ENCODE measurements at regions not wholly inside any gene's neighbourhood (a gene's known extent, or its start where the extent isn't known, plus 50 kb on each side); places are given as distances from the start of the nearest gene placed in this dataset.

DNA sequence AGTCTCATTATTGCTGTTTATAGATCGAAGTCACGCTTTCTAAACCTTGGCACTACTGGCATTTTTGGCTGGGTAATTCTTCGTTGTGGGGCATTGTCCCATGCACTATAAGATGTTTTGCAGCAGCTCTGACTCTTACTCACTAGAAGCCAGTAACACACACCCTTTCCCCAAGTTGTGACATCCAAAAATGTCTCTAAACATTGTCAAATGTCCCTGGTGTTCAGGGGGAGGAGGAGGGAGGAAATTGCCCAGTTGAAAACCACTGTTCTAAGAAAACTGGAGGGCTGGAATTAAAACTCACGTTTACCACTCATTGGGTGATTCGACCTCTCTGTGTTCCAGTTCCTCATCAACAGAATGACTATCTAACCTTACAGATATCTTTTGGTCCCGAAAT, 115.7 kb upstream of the KLF7 start:
- H3K9me3 Mint-ChIP-seq: peaks cover 0 to 2% of the 10 kb centered on the region in 2 donors
- no peak for DNase-seq
- H3K36me3 Mint-ChIP-seq: no peaks in the 10 kb centered on the region
- ATAC-seq (replicated peaks): no peak
- H3K27ac Mint-ChIP-seq: no peak overlapping the region
- peaks cover 27 to 37% of the 10 kb centered on the region in 2 donors for H3K4me1 Mint-ChIP-seq
- H3K4me3 Mint-ChIP-seq: no peak overlapping the region
- H3K27me3 Mint-ChIP-seq: no peaks in the 10 kb centered on the region

- H3K36me3 Mint-ChIP-seq: no peaks in the 10 kb centered on the region
- peak overlapping the region; percentile 40 to 53 for H3K4me3 Mint-ChIP-seq
- H3K4me1 Mint-ChIP-seq: peaks cover 30 to 39% of the 10 kb centered on the region in 2 donors
- peak overlapping the region; percentile 53 for H3K27ac Mint-ChIP-seq
- H3K27me3 Mint-ChIP-seq: no peaks in the 10 kb centered on the region
- DNase-seq (no peak), ATAC-seq (replicated peaks) (peak; percentile 9 to 19)
- peaks cover 0 to 2% of the 10 kb centered on the region in 2 donors for H3K9me3 Mint-ChIP-seq
Measured at GRCh38 chr2:207282916-207283315, 117.2 kb upstream of the KLF7 start.

GRCh38 chr2:207283356-207283755, 117.6 kb upstream of the KLF7 start:
- Mint-ChIP-seq H3K9me3 (no peaks in the 10 kb centered on the region), H3K36me3 (no peaks in the 10 kb centered on the region), H3K4me3 (peak overlapping the region; percentile 40 to 53), H3K27me3 (no peaks in the 10 kb centered on the region), H3K27ac (peak overlapping the region; percentile 53), H3K4me1 (peaks cover 31 to 36% of the 10 kb centered on the region in 2 donors)
- DNase-seq: no peak
- peak; percentile 64 to 77 for ATAC-seq (replicated peaks)

- DNase-seq: no peak
- peaks cover 36% of the 10 kb centered on the region in 2 donors for H3K4me1 Mint-ChIP-seq
- no peak overlapping the region for H3K4me3 Mint-ChIP-seq
Measured at GRCh38 chr2:207284556-207285472, 119.1 kb upstream of the KLF7 start.

GRCh38 chr2:207285473-207285815, 119.7 kb upstream of the KLF7 start:
- H3K27ac Mint-ChIP-seq: no peak overlapping the region
- no peak for DNase-seq

More at GRCh38 chr2:207284556-207285472, 119.1 kb upstream of the KLF7 start:
- Mint-ChIP-seq H3K27me3 (no peaks in the 10 kb centered on the region), H3K27ac (no peak overlapping the region), H3K9me3 (no peaks in the 10 kb centered on the region), H3K36me3 (no peaks in the 10 kb centered on the region)
- no peak for ATAC-seq (replicated peaks)

DNA sequence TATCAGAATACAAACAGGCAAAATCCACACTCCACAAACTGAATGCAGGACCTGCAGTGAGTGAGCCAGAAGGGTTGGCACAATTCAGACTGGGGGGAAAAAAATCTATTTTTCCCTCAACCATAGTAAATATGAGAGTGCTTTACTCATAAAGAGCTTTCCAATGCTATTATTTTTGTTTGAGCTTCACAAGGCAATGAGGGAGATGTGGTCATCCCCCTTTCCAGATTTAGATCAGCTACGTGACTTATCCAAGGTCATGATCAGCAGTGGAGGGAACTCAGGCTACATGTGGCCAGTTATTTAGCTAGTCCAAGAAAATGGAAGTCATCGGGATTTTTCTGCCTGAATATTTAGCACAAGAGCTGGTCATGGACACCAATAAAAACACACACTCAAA, 120.4 kb upstream of the KLF7 start:
- ATAC-seq (replicated peaks) (peak; percentile 13 to 48), DNase-seq (no peak)
- Mint-ChIP-seq H3K27me3 (no peaks in the 10 kb centered on the region), H3K4me3 (no peak overlapping the region), H3K36me3 (peaks cover 0 to 4% of the 10 kb centered on the region in 2 donors), H3K4me1 (peaks cover 41 to 42% of the 10 kb centered on the region in 2 donors), H3K9me3 (peaks cover 2 to 3% of the 10 kb centered on the region in 2 donors), H3K27ac (peak overlapping the region; percentile 42)

More at GRCh38 chr2:207285473-207285815, 119.7 kb upstream of the KLF7 start:
- Mint-ChIP-seq H3K9me3 (no peaks in the 10 kb centered on the region), H3K4me1 (peaks cover 34 to 36% of the 10 kb centered on the region in 2 donors), H3K27me3 (no peaks in the 10 kb centered on the region), H3K36me3 (no peaks in the 10 kb centered on the region), H3K4me3 (no peak overlapping the region)
- ATAC-seq (replicated peaks): no peak

- ATAC-seq (replicated peaks): peak; percentile 79 to 86
- Mint-ChIP-seq H3K36me3 (peaks cover 0 to 4% of the 10 kb centered on the region in 2 donors), H3K27ac (peak overlapping the region; percentile 57), H3K4me3 (no peak overlapping the region), H3K9me3 (peaks cover 3 to 4% of the 10 kb centered on the region in 2 donors), H3K4me1 (peaks cover 34 to 40% of the 10 kb centered on the region in 2 donors), H3K27me3 (no peaks in the 10 kb centered on the region)
- peak; percentile 56 for DNase-seq
Measured at GRCh38 chr2:207288628-207289027, 122.9 kb upstream of the KLF7 start.

DNA sequence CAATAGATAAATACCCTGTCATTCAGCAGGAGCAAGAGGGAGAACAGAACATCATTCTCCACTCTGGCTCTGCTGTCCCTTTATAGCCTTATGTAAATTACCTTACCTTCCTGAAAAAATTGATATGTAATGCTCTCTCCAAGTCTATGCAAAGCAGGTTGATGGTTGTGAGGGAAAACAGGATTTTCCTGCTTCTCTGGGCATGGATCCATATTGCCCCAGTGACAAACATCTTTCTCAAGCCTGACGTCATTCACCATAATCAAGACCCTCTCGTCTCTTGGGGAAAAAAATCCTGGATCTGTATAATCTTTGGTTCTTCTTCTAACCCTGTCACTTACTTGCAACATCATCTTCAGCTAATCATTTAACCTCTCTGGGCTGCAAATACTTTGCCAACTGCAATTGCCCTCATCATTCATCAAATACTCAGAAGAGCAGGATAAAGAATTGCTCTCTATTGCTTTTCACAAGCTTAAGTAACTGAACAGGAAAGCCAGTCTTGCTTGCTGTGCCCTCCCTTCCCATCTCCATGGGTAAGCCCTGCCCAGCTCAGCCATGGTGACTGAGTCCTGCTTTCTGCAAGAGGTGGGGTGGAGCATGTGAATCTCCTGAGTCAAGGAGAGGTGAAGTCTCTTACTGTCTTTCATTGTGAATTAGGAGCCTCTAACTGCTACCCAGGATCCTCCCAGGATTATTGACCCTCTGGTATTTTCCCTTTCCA, 123.7 kb upstream of the KLF7 start:
- Mint-ChIP-seq H3K4me3 (no peak overlapping the region), H3K4me1 (peaks cover 34 to 38% of the 10 kb centered on the region in 2 donors), H3K36me3 (peaks cover 0 to 4% of the 10 kb centered on the region in 2 donors), H3K27me3 (no peaks in the 10 kb centered on the region), H3K9me3 (peaks cover 3 to 4% of the 10 kb centered on the region in 2 donors), H3K27ac (peak overlapping the region; percentile 57)
- DNase-seq (no peak), ATAC-seq (replicated peaks) (no peak)

DNA sequence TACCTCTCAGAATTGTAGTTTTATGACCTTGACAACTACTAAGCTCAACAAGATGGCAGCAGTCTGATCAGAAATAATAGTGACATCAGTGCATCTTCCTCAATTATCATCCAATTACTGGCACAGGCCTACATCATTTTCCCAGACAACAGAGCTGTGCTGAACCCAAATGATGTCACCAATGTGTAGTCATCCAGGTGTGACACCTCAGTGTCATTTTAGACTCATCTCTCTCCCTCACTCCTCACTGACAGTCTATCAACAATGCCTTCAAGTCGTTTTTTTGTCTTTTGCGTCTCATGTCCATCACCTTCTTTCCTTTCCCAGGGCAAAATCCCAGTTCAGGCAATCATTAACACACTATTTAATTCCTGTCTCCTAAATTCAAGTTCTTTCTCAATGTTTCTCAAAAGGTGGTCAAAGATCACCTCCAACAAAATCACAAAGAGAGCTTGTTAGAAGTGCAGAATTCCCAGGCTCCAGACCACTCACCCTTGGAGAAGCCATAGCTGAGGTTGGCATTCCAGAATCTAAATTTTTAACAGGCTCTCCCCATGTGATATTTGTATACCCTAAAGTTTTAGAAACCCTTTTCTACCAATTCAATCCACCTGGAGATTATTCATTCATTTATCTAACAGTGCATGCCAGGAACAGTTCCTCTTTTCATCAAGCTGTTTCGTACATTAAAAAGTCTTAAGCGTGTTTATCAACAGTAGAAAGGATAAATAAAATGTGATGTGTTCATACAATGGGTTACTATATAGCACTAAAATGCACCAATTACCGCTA, 125.3 kb upstream of the KLF7 start:
- Mint-ChIP-seq H3K9me3 (peaks cover 3 to 4% of the 10 kb centered on the region in 2 donors), H3K4me1 (peaks cover 30 to 34% of the 10 kb centered on the region in 2 donors), H3K4me3 (peak overlapping the region in 1 of 2 donors; percentile 34), H3K27ac (peak overlapping the region; percentile 89), H3K27me3 (no peaks in the 10 kb centered on the region), H3K36me3 (peaks cover 2 to 9% of the 10 kb centered on the region in 2 donors)
- DNase-seq (no peak), ATAC-seq (replicated peaks) (peak; percentile 52 to 57)

DNA sequence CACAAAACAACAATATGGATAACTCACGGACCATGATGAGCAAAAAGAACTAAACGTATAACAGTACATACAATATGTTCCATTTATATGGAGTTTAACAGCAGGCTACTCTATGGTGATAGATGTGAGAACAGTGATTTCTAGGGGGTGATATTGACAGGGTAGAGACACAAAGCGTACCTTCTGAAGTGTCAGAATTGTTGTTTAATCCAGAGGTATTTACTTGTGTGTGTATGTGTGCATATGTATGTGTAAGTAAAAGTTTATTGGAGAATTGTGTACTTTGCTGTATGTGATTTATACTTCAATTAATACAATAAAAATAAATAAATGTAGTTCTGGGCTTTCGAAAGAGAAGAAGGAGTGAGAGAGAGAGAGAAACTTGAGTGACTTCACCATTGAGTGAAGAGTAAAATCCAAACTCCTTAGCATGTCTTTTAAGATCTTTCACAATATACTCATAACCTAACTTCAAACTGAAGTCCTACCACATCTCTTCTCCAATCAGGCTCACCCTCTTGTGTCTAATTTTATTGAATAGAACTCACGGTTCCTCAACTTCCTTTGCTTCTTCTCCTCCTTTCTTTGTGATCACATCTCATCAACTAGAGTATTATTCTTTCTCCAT, 126.0 kb upstream of the KLF7 start:
- ATAC-seq (replicated peaks): peak; percentile 33 to 41
- no peak overlapping the region for H3K4me3 Mint-ChIP-seq
- no peak for DNase-seq
- H3K36me3 Mint-ChIP-seq: peaks cover 2 to 12% of the 10 kb centered on the region in 2 donors
- H3K9me3 Mint-ChIP-seq: peaks cover 3 to 4% of the 10 kb centered on the region in 2 donors
- peaks cover 28 to 34% of the 10 kb centered on the region in 2 donors for H3K4me1 Mint-ChIP-seq
- no peak overlapping the region for H3K27ac Mint-ChIP-seq
- H3K27me3 Mint-ChIP-seq: no peaks in the 10 kb centered on the region

GRCh38 chr2:207296265-207296948, 130.7 kb upstream of the KLF7 start:
- peaks cover 7 to 9% of the 10 kb centered on the region in 2 donors for H3K4me1 Mint-ChIP-seq
- no peak overlapping the region for H3K4me3 Mint-ChIP-seq
- H3K27ac Mint-ChIP-seq: no peak overlapping the region
- ATAC-seq (replicated peaks): no peak
- no peak for DNase-seq
- H3K9me3 Mint-ChIP-seq: peaks cover 7 to 9% of the 10 kb centered on the region in 2 donors
- no peaks in the 10 kb centered on the region for H3K27me3 Mint-ChIP-seq
- H3K36me3 Mint-ChIP-seq: peaks cover 4 to 21% of the 10 kb centered on the region in 2 donors

DNA sequence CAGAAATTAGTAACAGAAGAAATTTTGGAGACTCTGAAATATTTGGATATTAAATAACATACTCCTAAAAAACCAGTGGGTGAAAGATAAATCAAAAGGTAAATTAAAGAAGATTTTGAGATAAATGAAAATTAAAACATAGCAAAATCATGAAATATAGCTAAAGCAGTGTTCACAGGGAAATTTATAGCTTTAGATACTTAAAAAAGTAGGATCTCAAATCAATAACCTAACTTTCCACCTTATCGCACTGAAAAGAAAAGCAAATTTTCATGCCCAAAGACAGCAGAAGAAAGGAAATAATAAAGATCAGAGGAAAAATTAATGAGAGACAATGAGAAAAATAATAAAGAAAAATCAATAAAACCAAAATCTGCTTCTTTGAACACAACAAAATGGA, 135.1 kb upstream of the KLF7 start:
- Mint-ChIP-seq H3K4me3 (no peak overlapping the region), H3K27me3 (no peaks in the 10 kb centered on the region)
- no peak for ATAC-seq (replicated peaks)

DNA sequence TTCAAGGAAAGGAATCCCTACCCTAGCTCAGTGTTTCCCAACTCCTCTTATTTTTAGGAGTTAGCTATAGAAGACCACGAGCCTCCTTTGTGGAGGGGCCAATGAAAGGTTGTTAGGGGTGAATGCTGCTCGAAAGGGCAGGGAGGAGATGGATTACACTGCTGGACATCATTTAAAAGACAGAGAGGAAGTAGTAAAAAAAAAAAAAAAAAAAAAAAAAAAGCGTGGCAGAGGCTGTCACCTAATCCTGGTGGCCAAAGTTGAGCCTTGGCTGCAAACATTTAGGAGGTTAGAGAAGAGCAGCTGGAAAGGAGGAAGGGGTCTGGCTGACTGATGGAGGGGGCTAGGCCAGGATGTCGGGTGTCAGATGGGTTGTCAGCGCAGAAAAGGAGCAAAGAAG, 139.0 kb upstream of the KLF7 start:
- Mint-ChIP-seq H3K4me1 (no peaks in the 10 kb centered on the region), H3K4me3 (no peak overlapping the region), H3K9me3 (peaks cover 4 to 7% of the 10 kb centered on the region in 2 donors), H3K36me3 (peaks cover 2 to 4% of the 10 kb centered on the region in 2 donors), H3K27ac (no peak overlapping the region), H3K27me3 (no peaks in the 10 kb centered on the region)
- no peak for DNase-seq
- no peak for ATAC-seq (replicated peaks)

More for the DNA sequence above, 135.1 kb upstream of the KLF7 start:
- no peak for DNase-seq
- H3K9me3 Mint-ChIP-seq: peaks cover 7% of the 10 kb centered on the region in 2 donors
- H3K27ac Mint-ChIP-seq: no peak overlapping the region
- H3K36me3 Mint-ChIP-seq: peaks cover 2 to 17% of the 10 kb centered on the region in 2 donors
- no peaks in the 10 kb centered on the region for H3K4me1 Mint-ChIP-seq
